Smooth muscle cell (in vitro differentiated cells): ENCODE measurements at regions not wholly inside any gene's neighbourhood (a gene's known extent, or its start where the extent isn't known, plus 50 kb on each side); places are given as distances from the start of the nearest gene placed in this dataset.

Experiments used
- DNase-seq: peaks from one replicate; lab custom pipeline; 2025; ENCODE audit not compliant: unreplicated experiment; lab: John Stamatoyannopoulos, UW
- H2AFZ ChIP-seq: fragments of 200-600 bp; sonication (generic); 2 replicates; pipeline ENCODE4 v1.6.0; 2016; ENCODE audit warnings: antibody characterized with exemption, low read depth, mild to moderate bottlenecking
- H3F3A ChIP-seq: fragments of 200-600 bp; sonication (generic); 2 replicates; pipeline ENCODE4 v1.6.0; 2017; ENCODE audit warnings: antibody characterized with exemption, low read depth
- H3K27ac ChIP-seq: fragments of 200-600 bp; sonication (generic); 2 replicates; pipeline ENCODE4 v1.5.1; 2016; ENCODE audit warnings: low read depth, mild to moderate bottlenecking
- H3K27me3 ChIP-seq: fragments of 200-600 bp; sonication (generic); 2 replicates; pipeline ENCODE4 v1.6.1; 2016; ENCODE audit warnings: low read depth, mild to moderate bottlenecking
- H3K36me3 ChIP-seq: fragments of 200-600 bp; sonication (generic); 2 replicates; pipeline ENCODE4 v1.5.1; 2016; ENCODE audit warnings: low read depth
- H3K4me1 ChIP-seq: fragments of 200-600 bp; sonication (generic); 2 replicates; pipeline ENCODE4 v1.5.1; 2016; ENCODE audit warnings: low read depth
- H3K4me2 ChIP-seq: fragments of 200-600 bp; sonication (generic); 2 replicates; pipeline ENCODE4 v1.6.0; 2016; ENCODE audit warnings: mild to moderate bottlenecking
- H3K4me3 ChIP-seq: fragments of 200-600 bp; sonication (generic); 2 replicates; pipeline ENCODE4 v1.5.1; 2016; ENCODE audit warnings: mild to moderate bottlenecking
- H3K79me2 ChIP-seq: fragments of 200-600 bp; sonication (generic); 2 replicates; pipeline ENCODE4 v1.6.0; 2016; ENCODE audit warnings: low read depth, mild to moderate bottlenecking
- H3K9ac ChIP-seq: fragments of 200-600 bp; sonication (generic); 2 replicates; pipeline ENCODE4 v1.6.0; 2016; ENCODE audit warnings: low read depth
- H3K9me3 ChIP-seq: fragments of 200-600 bp; sonication (generic); replicated peaks from 2 replicates; pipeline ENCODE4 v1.5.1; 2016; ENCODE audit warnings: low read depth
- H4K20me1 ChIP-seq: fragments of 200-600 bp; sonication (generic); 2 replicates; pipeline ENCODE4 v1.6.0; 2016; ENCODE audit warnings: low read depth
- WGBS: methylation state at CpG from one replicate; pipeline ENCODE4 v1.1.7; 2016; ENCODE audit warnings: low lambda C conversion rate; 5-methylcytosine and 5-hydroxymethylcytosine counted together
- TF ChIP-seq, protein P1 (sequence below): fragments of 200-600 bp; sonication (generic); IDR thresholded peaks from 2 replicates; pipeline ENCODE4 v1.5.1; 2017; ENCODE audit warnings: borderline replicate concordance, mild to moderate bottlenecking, antibody characterized with exemption; ENCODE audit not compliant: insufficient read depth, poor library complexity, severe bottlenecking

DNA sequence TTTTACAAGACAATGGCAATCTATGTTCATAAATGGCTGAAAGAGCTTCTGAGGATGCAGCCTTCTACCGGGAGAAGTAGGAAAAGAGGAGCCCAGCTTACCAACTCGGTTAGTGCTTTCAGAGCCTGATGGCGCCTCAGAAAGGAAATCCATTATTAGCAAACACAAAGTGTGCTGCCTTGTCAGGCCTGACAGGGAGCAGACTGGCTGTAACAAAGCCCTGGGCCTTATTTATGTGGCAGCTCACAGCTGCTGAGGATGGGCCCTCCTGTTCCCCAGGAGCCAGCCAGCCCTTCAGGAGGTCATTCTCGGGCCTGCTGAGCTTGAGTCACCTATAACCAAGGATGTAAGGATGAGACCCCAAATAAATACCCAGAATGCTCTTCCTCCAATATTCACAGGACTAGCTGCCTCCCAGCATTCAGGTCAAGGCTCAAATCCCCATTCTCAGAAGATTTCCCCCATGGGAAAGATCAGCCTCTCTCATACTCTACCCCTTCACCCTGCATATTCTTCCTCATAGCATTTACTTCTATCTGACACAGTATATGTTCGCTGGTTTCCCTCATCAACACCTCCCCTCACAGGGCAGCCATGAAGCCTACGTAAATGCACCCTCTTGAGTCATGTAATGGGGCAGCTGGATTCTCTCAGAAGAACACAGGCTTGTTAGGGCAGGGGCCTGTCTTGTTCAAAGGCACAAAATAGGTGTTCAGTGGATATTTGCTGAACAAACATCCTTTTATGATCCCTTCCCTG lies 227.0 kb upstream of the RASGEF1B start:
- Histone ChIP-seq H3K27me3 (no peaks in the 10 kb centered on the region), H3K36me3 (no peaks in the 10 kb centered on the region), H3K9me3 (no peaks in the 10 kb centered on the region), H3K79me2 (no peaks in the 10 kb centered on the region), H3K4me2 (no peak overlapping the region), H3F3A (no peaks in the 10 kb centered on the region), H3K4me1 (peaks cover 6% of the 10 kb centered on the region), H3K4me3 (no peak overlapping the region), H4K20me1 (no peaks in the 10 kb centered on the region), H3K27ac (no peak overlapping the region), H2AFZ (peak overlapping the region; percentile 81), H3K9ac (no peak overlapping the region)
- 44% methylated on average over 6 of the region's 6 CpGs for WGBS
- DNase-seq: no peak
- TF ChIP-seq, protein P1, sequence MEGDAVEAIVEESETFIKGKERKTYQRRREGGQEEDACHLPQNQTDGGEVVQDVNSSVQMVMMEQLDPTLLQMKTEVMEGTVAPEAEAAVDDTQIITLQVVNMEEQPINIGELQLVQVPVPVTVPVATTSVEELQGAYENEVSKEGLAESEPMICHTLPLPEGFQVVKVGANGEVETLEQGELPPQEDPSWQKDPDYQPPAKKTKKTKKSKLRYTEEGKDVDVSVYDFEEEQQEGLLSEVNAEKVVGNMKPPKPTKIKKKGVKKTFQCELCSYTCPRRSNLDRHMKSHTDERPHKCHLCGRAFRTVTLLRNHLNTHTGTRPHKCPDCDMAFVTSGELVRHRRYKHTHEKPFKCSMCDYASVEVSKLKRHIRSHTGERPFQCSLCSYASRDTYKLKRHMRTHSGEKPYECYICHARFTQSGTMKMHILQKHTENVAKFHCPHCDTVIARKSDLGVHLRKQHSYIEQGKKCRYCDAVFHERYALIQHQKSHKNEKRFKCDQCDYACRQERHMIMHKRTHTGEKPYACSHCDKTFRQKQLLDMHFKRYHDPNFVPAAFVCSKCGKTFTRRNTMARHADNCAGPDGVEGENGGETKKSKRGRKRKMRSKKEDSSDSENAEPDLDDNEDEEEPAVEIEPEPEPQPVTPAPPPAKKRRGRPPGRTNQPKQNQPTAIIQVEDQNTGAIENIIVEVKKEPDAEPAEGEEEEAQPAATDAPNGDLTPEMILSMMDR: no peak

GRCh38 chr4:81694176-81694913 lies 222.6 kb upstream of the RASGEF1B start:
- TF ChIP-seq, protein P1: no peak
- no peak overlapping the region for H2AFZ ChIP-seq
- H3K4me3 ChIP-seq: no peak overlapping the region
- no peaks in the 10 kb centered on the region for H3K79me2 ChIP-seq
- no peaks in the 10 kb centered on the region for H3K36me3 ChIP-seq
- no peak overlapping the region for H3K27ac ChIP-seq
- H3K27me3 ChIP-seq: no peaks in the 10 kb centered on the region
- H3K9me3 ChIP-seq: no peaks in the 10 kb centered on the region
- no peak for DNase-seq
- peaks cover 12% of the 10 kb centered on the region for H3K4me1 ChIP-seq
- no peak overlapping the region for H3K9ac ChIP-seq
- H3K4me2 ChIP-seq: no peak overlapping the region
- WGBS: 90% methylated on average over 5 of the region's 5 CpGs
- no peaks in the 10 kb centered on the region for H4K20me1 ChIP-seq
- H3F3A ChIP-seq: no peaks in the 10 kb centered on the region

GRCh38 chr4:81690871-81691270 lies 219.2 kb upstream of the RASGEF1B start:
- peak overlapping the region; percentile 26 for H3K27ac ChIP-seq
- H3K4me3 ChIP-seq: no peak overlapping the region
- H4K20me1 ChIP-seq: no peaks in the 10 kb centered on the region
- H3F3A ChIP-seq: no peaks in the 10 kb centered on the region
- no peak overlapping the region for H3K4me2 ChIP-seq
- H3K9me3 ChIP-seq: no peaks in the 10 kb centered on the region
- H2AFZ ChIP-seq: no peak overlapping the region
- no peak overlapping the region for H3K9ac ChIP-seq
- peaks cover 6% of the 10 kb centered on the region for H3K4me1 ChIP-seq
- no peak for DNase-seq
- H3K79me2 ChIP-seq: no peaks in the 10 kb centered on the region
- no peaks in the 10 kb centered on the region for H3K27me3 ChIP-seq
- no peaks in the 10 kb centered on the region for H3K36me3 ChIP-seq
- 65% methylated on average over 2 of the region's 2 CpGs for WGBS
- TF ChIP-seq, protein P1: no peak
